Gastroesophageal sphincter (tissue), 4 donors: ENCODE measurements at regions not wholly inside any gene's neighbourhood (a gene's known extent, or its start where the extent isn't known, plus 50 kb on each side); places are given as distances from the start of the nearest gene placed in this dataset.

Source experiments
- ATAC-seq: fragments of 150-250 bp; one replicate; pipeline ENCODE4 v1.9.1; 2016; ENCODE audit warnings: mild to moderate bottlenecking, moderate library complexity
- H3K27ac ChIP-seq, 4 donors: fragments of 200-600 bp; sonication (generic) in 3 of 4; 1 replicate in 3 of 4; 2 replicates in 1 of 4; pipeline ENCODE4 v1.5.1; 2016 to 2019
- H3K27me3 ChIP-seq: fragments of 200-600 bp; sonication (generic); one replicate; pipeline ENCODE4 v1.5.1; 2019
- H3K36me3 ChIP-seq, 2 donors: fragments of 200-600 bp; sonication (generic); one replicate each; pipeline ENCODE4 v1.5.1; 2019; ENCODE audit warnings: control low read depth in 1 of 2
- H3K4me1 ChIP-seq, 3 donors: fragments of 200-600 bp; sonication (generic); 1 replicate in 2 of 3; 2 replicates in 1 of 3; pipeline ENCODE4 v1.5.1; 2016 to 2019; ENCODE audit warnings: control low read depth in 2 of 3
- H3K4me3 ChIP-seq, 2 donors: fragments of 200-600 bp; sonication (generic); one replicate each; pipeline ENCODE4 v1.5.1; 2019; ENCODE audit warnings: mild to moderate bottlenecking in 1 of 2, moderate library complexity in 1 of 2
- H3K9me3 ChIP-seq, 3 donors: fragments of 200-600 bp; sonication (generic); one replicate each; pipeline ENCODE4 v1.5.1; 2017 to 2019; ENCODE audit warnings: control low read depth in 2 of 3
- CTCF ChIP-seq, 4 experiments: fragments of 200-600 bp in 2 of 4; fragments of 450-650 bp in 2 of 4; sonication (generic) in 1 of 4; IDR thresholded peaks; one replicate each; pipeline ENCODE4 v1.5.1; 2017 to 2019; ENCODE audit warnings: antibody characterized with exemption in 4 of 4, mild to moderate bottlenecking in 2 of 4, moderate library complexity in 2 of 4
- EP300 ChIP-seq: sonication (generic); formaldehyde crosslinking; IDR thresholded peaks from one replicate; pipeline ENCODE4 v1.6.1; 2017; ENCODE audit warnings: antibody characterized with exemption, mild to moderate bottlenecking
- POLR2A ChIP-seq, 2 donors: fragments of 450-650 bp; IDR thresholded peaks; one replicate each; pipeline ENCODE4 v1.6.1; 2017; ENCODE audit warnings: antibody characterized with exemption in 2 of 2, mild to moderate bottlenecking in 2 of 2, moderate library complexity in 1 of 2
- POLR2AphosphoS5 ChIP-seq: sonication (generic); formaldehyde crosslinking; IDR thresholded peaks from one replicate; pipeline ENCODE4 v1.6.1; 2017; ENCODE audit warnings: antibody characterized with exemption
- WGBS, 2 donors: methylation state at CpG; one replicate each; pipeline ENCODE4 v1.1.5; 2018; ENCODE audit warnings: low coverage in 1 of 2; 5-methylcytosine and 5-hydroxymethylcytosine counted together

GRCh38 chr11:119483341-119483880 is 60.4 kb upstream of the THY1 start:
- ATAC-seq: no peak
- TF ChIP-seq POLR2AphosphoS5 (no peak), EP300 (no peak), POLR2A (IDR thresholded peaks at IDR 0.05) (no peak), CTCF (IDR thresholded peaks at IDR 0.05) (no peak)
- H3K4me3 ChIP-seq: no peak overlapping the region
- H3K36me3 ChIP-seq: no peaks in the 10 kb centered on the region
- no peaks in the 10 kb centered on the region for H3K9me3 ChIP-seq
- H3K27ac ChIP-seq: no peak overlapping the region
- H3K27me3 ChIP-seq: no peaks in the 10 kb centered on the region
- WGBS, 2 donors: 40 to 97% methylated on average over 1 to 5 of the region's 11 CpGs
- H3K4me1 ChIP-seq: peaks cover 0 to 12% (median 3%) of the 10 kb centered on the region in 3 donors

- no peaks in the 10 kb centered on the region for H3K36me3 ChIP-seq
- no peak for ATAC-seq
- 70 to 87% methylated on average over 2 to 4 of the region's 9 CpGs for WGBS, 2 donors
Measured at GRCh38 chr11:119482521-119483011, 59.6 kb upstream of the THY1 start.

GRCh38 chr11:119481667-119482400 is 58.9 kb upstream of the THY1 start:
- ATAC-seq: peak; percentile 5
- no peak overlapping the region for H3K27ac ChIP-seq
- peaks cover 0 to 12% (median 3%) of the 10 kb centered on the region in 3 donors for H3K4me1 ChIP-seq
- 100% methylated on average over 1 of the region's 22 CpGs; no CpG with 5 or more reads in 1 of the 2 donors for WGBS, 2 donors
- H3K4me3 ChIP-seq: no peak overlapping the region
- H3K27me3 ChIP-seq: no peaks in the 10 kb centered on the region
- TF ChIP-seq CTCF (IDR thresholded peaks at IDR 0.05) (no peak), POLR2A (IDR thresholded peaks at IDR 0.05) (no peak), EP300 (no peak), POLR2AphosphoS5 (no peak)
- H3K36me3 ChIP-seq: no peaks in the 10 kb centered on the region
- no peaks in the 10 kb centered on the region for H3K9me3 ChIP-seq

More at GRCh38 chr11:119482521-119483011, 59.6 kb upstream of the THY1 start:
- no peak overlapping the region for H3K4me3 ChIP-seq
- TF ChIP-seq POLR2A (IDR thresholded peaks at IDR 0.05): no peak
- no peak for TF ChIP-seq CTCF (IDR thresholded peaks at IDR 0.05)
- no peak for TF ChIP-seq POLR2AphosphoS5
- H3K4me1 ChIP-seq: peaks cover 0 to 12% (median 3%) of the 10 kb centered on the region in 3 donors
- H3K27me3 ChIP-seq: no peaks in the 10 kb centered on the region
- no peak overlapping the region for H3K27ac ChIP-seq
- no peaks in the 10 kb centered on the region for H3K9me3 ChIP-seq

GRCh38 chr11:119481021-119481666 is 58.2 kb upstream of the THY1 start:
- H3K4me1 ChIP-seq: peaks cover 0 to 12% (median 3%) of the 10 kb centered on the region in 3 donors
- H3K27me3 ChIP-seq: no peaks in the 10 kb centered on the region
- H3K27ac ChIP-seq: no peak overlapping the region
- no peaks in the 10 kb centered on the region for H3K9me3 ChIP-seq
- no peak overlapping the region for H3K4me3 ChIP-seq
- no peaks in the 10 kb centered on the region for H3K36me3 ChIP-seq
- peak; percentile 24 for TF ChIP-seq POLR2AphosphoS5
- TF ChIP-seq CTCF (IDR thresholded peaks at IDR 0.05): peak in 3 of 4 experiments; percentile 93 to 98 (median 96)
- no peak for TF ChIP-seq POLR2A (IDR thresholded peaks at IDR 0.05)
- TF ChIP-seq EP300: no peak
- 54 to 75% methylated on average over 10 to 13 of the region's 31 CpGs for WGBS, 2 donors
- ATAC-seq: peak; percentile 94
